Astrocyte (in vitro differentiated cells and primary cell): ENCODE measurements at regions not wholly inside any gene's neighbourhood (a gene's known extent, or its start where the extent isn't known, plus 50 kb on each side); places are given as distances from the start of the nearest gene placed in this dataset.

Source experiments
- EZH2 ChIP-seq: IDR thresholded peaks from 2 replicates; pipeline ENCODE4 v1.6.1; 2012; ENCODE audit warnings: mild to moderate bottlenecking, low read length, inconsistent platforms; ENCODE audit not compliant: insufficient read depth
- TF ChIP-seq, protein P1 (sequence below): IDR thresholded peaks from 2 replicates; pipeline ENCODE4 v1.5.1; 2011; ENCODE audit warnings: low read depth, mild to moderate bottlenecking, inconsistent platforms, low read length, moderate library complexity; ENCODE audit not compliant: insufficient read depth

GRCh38 chr3:157754451-157754850, 251.2 kb upstream of the VEPH1 start:
- TF ChIP-seq, protein P1, sequence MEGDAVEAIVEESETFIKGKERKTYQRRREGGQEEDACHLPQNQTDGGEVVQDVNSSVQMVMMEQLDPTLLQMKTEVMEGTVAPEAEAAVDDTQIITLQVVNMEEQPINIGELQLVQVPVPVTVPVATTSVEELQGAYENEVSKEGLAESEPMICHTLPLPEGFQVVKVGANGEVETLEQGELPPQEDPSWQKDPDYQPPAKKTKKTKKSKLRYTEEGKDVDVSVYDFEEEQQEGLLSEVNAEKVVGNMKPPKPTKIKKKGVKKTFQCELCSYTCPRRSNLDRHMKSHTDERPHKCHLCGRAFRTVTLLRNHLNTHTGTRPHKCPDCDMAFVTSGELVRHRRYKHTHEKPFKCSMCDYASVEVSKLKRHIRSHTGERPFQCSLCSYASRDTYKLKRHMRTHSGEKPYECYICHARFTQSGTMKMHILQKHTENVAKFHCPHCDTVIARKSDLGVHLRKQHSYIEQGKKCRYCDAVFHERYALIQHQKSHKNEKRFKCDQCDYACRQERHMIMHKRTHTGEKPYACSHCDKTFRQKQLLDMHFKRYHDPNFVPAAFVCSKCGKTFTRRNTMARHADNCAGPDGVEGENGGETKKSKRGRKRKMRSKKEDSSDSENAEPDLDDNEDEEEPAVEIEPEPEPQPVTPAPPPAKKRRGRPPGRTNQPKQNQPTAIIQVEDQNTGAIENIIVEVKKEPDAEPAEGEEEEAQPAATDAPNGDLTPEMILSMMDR = no peak
- TF ChIP-seq EZH2 = no peak
